SK-N-SH (cell line): ENCODE measurements at regions not wholly inside any gene's neighbourhood (a gene's known extent, or its start where the extent isn't known, plus 50 kb on each side); places are given as distances from the start of the nearest gene placed in this dataset.

Experiments used
- CTCF ChIA-PET: fragments of 300-600, 350-600 bp; formaldehyde crosslinking; extraction: SDS; loops from one replicate; lab custom pipeline; 2021; lab: Yijun Ruan, JAX
- POLR2A ChIA-PET: fragments of 350-600 bp; sonication (Branson Sonifier 250); formaldehyde crosslinking; extraction: SDS; loops from one replicate; lab custom pipeline; 2020; ENCODE audit warnings: antibody characterized with exemption, inconsistent platforms; lab: Yijun Ruan, JAX
- DNase-seq: peaks from one replicate; pipeline ENCODE4 v3.0.0; 2012
- H2AFZ ChIP-seq: fragments of 200-600 bp; sonication (generic); 2 replicates; pipeline ENCODE4 v1.8.1; 2016; ENCODE audit warnings: antibody characterized with exemption, mild to moderate bottlenecking, low read depth
- H3F3A ChIP-seq: fragments of 200-600 bp; sonication (generic); replicated peaks from 2 replicates; pipeline ENCODE3; 2016; ENCODE audit warnings: antibody characterized with exemption, mild to moderate bottlenecking; ENCODE audit not compliant: insufficient read depth
- H3K27ac ChIP-seq, 2 experiments: fragments of 200-500 bp in 1 of 2; fragments of 200-600 bp in 1 of 2; sonication (Bioruptor generic) in 1 of 2; sonication (generic), shearing (Covaris generic) in 1 of 2; 2 replicates each; pipeline versions ENCODE4 v1.5.1 to v1.6.1; 2014 to 2016; ENCODE audit warnings: low read depth in 2 of 2, inconsistent platforms in 1 of 2, low read length in 1 of 2, mild to moderate bottlenecking in 1 of 2, mixed read lengths in 1 of 2
- H3K27me3 ChIP-seq: fragments of 200-600 bp; sonication (generic), shearing (Covaris generic); 2 replicates; pipeline ENCODE4 v1.6.1; 2016; ENCODE audit warnings: mixed run types; ENCODE audit not compliant: insufficient read depth
- H3K36me3 ChIP-seq, 2 experiments: fragments of 200-500 bp in 1 of 2; fragments of 200-600 bp in 1 of 2; sonication (Bioruptor generic) in 1 of 2; sonication (generic) in 1 of 2; replicated peaks in 1 of 2; 2 replicates each; pipeline versions ENCODE3 to v1.5.1; 2014 to 2016; ENCODE audit warnings: low read length in 1 of 2, mild to moderate bottlenecking in 1 of 2; ENCODE audit not compliant: insufficient read depth in 2 of 2, control insufficient read depth in 1 of 2
- H3K4me1 ChIP-seq, 2 experiments: fragments of 200-500 bp in 1 of 2; fragments of 200-600 bp in 1 of 2; sonication (Bioruptor generic) in 1 of 2; sonication (generic), shearing (Covaris generic) in 1 of 2; 2 replicates each; pipeline versions ENCODE4 v1.5.1 to v1.6.1; 2014 to 2016; ENCODE audit warnings: low read depth in 1 of 2, low read length in 1 of 2, mixed run types in 1 of 2; ENCODE audit not compliant: insufficient read depth in 2 of 2, control insufficient read depth in 1 of 2
- H3K4me2 ChIP-seq: fragments of 200-600 bp; sonication (generic), shearing (Covaris generic); 2 replicates; pipeline ENCODE4 v1.6.1; 2017; ENCODE audit warnings: mixed run types
- H3K4me3 ChIP-seq, 2 experiments: fragments of 200-500 bp in 1 of 2; fragments of 200-600 bp in 1 of 2; sonication (Bioruptor generic) in 1 of 2; sonication (generic), shearing (Covaris generic) in 1 of 2; 2 replicates each; pipeline versions ENCODE4 v1.5.1 to v1.8.1; 2014 to 2016; ENCODE audit warnings: low read depth in 2 of 2, inconsistent platforms in 1 of 2, low read length in 1 of 2, mild to moderate bottlenecking in 1 of 2, mixed read lengths in 1 of 2, moderate library complexity in 1 of 2
- H3K79me2 ChIP-seq: fragments of 200-600 bp; sonication (generic); 2 replicates; pipeline ENCODE4 v1.8.1; 2017; ENCODE audit warnings: mild to moderate bottlenecking; ENCODE audit not compliant: insufficient read depth
- H3K9ac ChIP-seq: fragments of 200-600 bp; sonication (generic); 2 replicates; pipeline ENCODE4 v1.6.1; 2017; ENCODE audit warnings: mixed run types
- H3K9me2 ChIP-seq: fragments of 200-600 bp; sonication (generic); 2 replicates; pipeline ENCODE4 v1.6.1; 2017; ENCODE audit warnings: mixed run types
- H3K9me3 ChIP-seq: fragments of 200-600 bp; sonication (generic); 2 replicates; pipeline ENCODE4 v1.6.1; 2017; ENCODE audit warnings: mixed run types, mild to moderate bottlenecking, moderate library complexity
- H4K20me1 ChIP-seq: fragments of 200-600 bp; sonication (generic); 2 replicates; pipeline ENCODE4 v1.6.1; 2017; ENCODE audit warnings: mild to moderate bottlenecking, mixed run types; ENCODE audit not compliant: insufficient read depth
- ELF1 ChIP-seq: IDR thresholded peaks from 2 replicates; pipeline ENCODE4 v1.4.0; 2012
- EP300 ChIP-seq, 2 experiments: IDR thresholded peaks; 2 replicates each; pipeline versions ENCODE4 v1.4.0 to v1.6.1; 2012; ENCODE audit warnings: borderline replicate concordance in 1 of 2, low read depth in 1 of 2, low read length in 1 of 2
- FOXJ3 ChIP-seq: sonication (generic); formaldehyde crosslinking; IDR thresholded peaks from 2 replicates; pipeline ENCODE4 v1.5.1; 2020; ENCODE audit warnings: mild to moderate bottlenecking, missing genetic modification reagents
- FOXM1 ChIP-seq: IDR thresholded peaks from 2 replicates; pipeline ENCODE4 v1.4.0; 2012; ENCODE audit warnings: low read depth, mild to moderate bottlenecking
- GABPA ChIP-seq: IDR thresholded peaks from 2 replicates; pipeline ENCODE4 v1.4.0; 2012; ENCODE audit warnings: low read depth, mild to moderate bottlenecking
- GATA2 ChIP-seq: sonication (generic); formaldehyde crosslinking; IDR thresholded peaks from 2 replicates; pipeline ENCODE4 v1.5.0; 2020; ENCODE audit warnings: mild to moderate bottlenecking, missing genetic modification reagents
- NFIC ChIP-seq: IDR thresholded peaks from 2 replicates; pipeline ENCODE4 v1.4.0; 2012; ENCODE audit warnings: borderline replicate concordance
- PBX3 ChIP-seq: IDR thresholded peaks from 2 replicates; pipeline ENCODE4; 2012
- POLR2AphosphoS5 ChIP-seq: IDR thresholded peaks from 2 replicates; pipeline ENCODE4 v1.6.1; 2012; ENCODE audit warnings: low read depth, low read length
- RCOR1 ChIP-seq: fragments of 150-350 bp; IDR thresholded peaks from 2 replicates; pipeline ENCODE4 v1.6.1; 2017; ENCODE audit warnings: antibody characterized with exemption, low read length
- REST ChIP-seq: IDR thresholded peaks from 2 replicates; pipeline ENCODE4 v1.6.1; 2012; ENCODE audit warnings: mild to moderate bottlenecking, low read depth, low read length, moderate library complexity
- RFX5 ChIP-seq: IDR thresholded peaks from 2 replicates; pipeline ENCODE4 v1.6.1; 2012; ENCODE audit warnings: mild to moderate bottlenecking, improper control_type of control experiment, low read length
- SMC3 ChIP-seq: IDR thresholded peaks from 2 replicates; pipeline ENCODE4 v1.6.1; 2012; ENCODE audit warnings: low read depth, low read length, improper control_type of control experiment
- TAF1 ChIP-seq: IDR thresholded peaks from 2 replicates; pipeline ENCODE4 v1.6.1; 2012; ENCODE audit warnings: low read depth, mild to moderate bottlenecking, low read length, moderate library complexity, borderline replicate concordance
- TCF12 ChIP-seq: IDR thresholded peaks from 2 replicates; pipeline ENCODE4 v1.4.0; 2012
- TEAD4 ChIP-seq: IDR thresholded peaks from 2 replicates; pipeline ENCODE4 v1.4.0; 2012; ENCODE audit warnings: mild to moderate bottlenecking, borderline replicate concordance; ENCODE audit not compliant: insufficient read depth
- USF1 ChIP-seq: IDR thresholded peaks from 2 replicates; pipeline ENCODE4 v1.4.0; 2012; ENCODE audit warnings: low read depth, borderline replicate concordance
- USF2 ChIP-seq: fragments of 150-350 bp; IDR thresholded peaks from 2 replicates; pipeline ENCODE4 v1.6.1; 2017; ENCODE audit warnings: antibody characterized with exemption, low read length, low read depth, borderline replicate concordance
- ZBTB33 ChIP-seq: IDR thresholded peaks from 2 replicates; pipeline ENCODE4 v1.4.0; 2012; ENCODE audit warnings: low read depth, borderline replicate concordance
- WGBS: methylation state at CpG from one replicate; pipeline ENCODE4 v1.1.6; 2017; ENCODE audit warnings: low lambda C conversion rate; 5-methylcytosine and 5-hydroxymethylcytosine counted together
- TF ChIP-seq, protein P1 (sequence below): IDR thresholded peaks from 2 replicates; pipeline ENCODE4 v1.4.0; 2012; ENCODE audit warnings: low read depth

DNA sequence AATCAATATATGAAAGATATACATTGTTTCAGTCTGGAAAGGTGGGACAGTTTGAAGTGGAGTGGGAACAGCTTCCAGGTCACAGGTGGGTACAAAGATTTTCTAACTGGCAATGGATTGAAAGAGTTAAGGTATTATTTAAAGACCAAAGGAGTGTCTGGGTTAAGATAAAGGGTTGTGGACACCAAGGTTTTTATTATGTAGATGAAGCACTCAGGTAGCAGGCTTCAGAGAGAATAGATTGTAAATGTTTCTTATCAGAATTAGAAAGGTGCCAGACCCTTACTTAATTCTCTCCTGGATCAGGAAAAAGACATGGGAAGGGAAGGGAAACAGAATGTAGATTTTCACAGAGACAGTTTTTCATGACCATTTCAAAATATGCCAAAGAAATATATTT, 1174.8 kb downstream of the MAT2B start:
- Histone ChIP-seq H4K20me1 (no peaks in the 10 kb centered on the region), H3K4me2 (no peak overlapping the region), H3K36me3 (no peaks in the 10 kb centered on the region), H3K27me3 (no peaks in the 10 kb centered on the region), H3K27ac (no peak overlapping the region), H3K79me2 (no peaks in the 10 kb centered on the region), H3K9me3 (no peaks in the 10 kb centered on the region), H3F3A (no peaks in the 10 kb centered on the region), H3K9ac (no peak overlapping the region), H3K4me1 (no peaks in the 10 kb centered on the region), H2AFZ (no peak overlapping the region), H3K4me3 (no peak overlapping the region), H3K9me2 (no peaks in the 10 kb centered on the region)
- ChIA-PET CTCF (no interaction called here), POLR2A (no interaction called here)
- TF ChIP-seq TAF1, result no peak
- no peak for TF ChIP-seq FOXJ3 (CRISPR knock-in tag)
- no peak for TF ChIP-seq POLR2AphosphoS5
- no peak for TF ChIP-seq FOXM1
- no peak for TF ChIP-seq TCF12
- DNase-seq, result no peak

GRCh38 chr5:164680812-164681520, 1175.5 kb downstream of the MAT2B start:
- Histone ChIP-seq H3K4me3 (no peak overlapping the region), H3K4me1 (no peaks in the 10 kb centered on the region), H3K27ac (no peak overlapping the region), H3K27me3 (no peaks in the 10 kb centered on the region), H3K9me2 (no peaks in the 10 kb centered on the region), H3F3A (no peaks in the 10 kb centered on the region), H3K36me3 (no peaks in the 10 kb centered on the region), H3K9ac (no peak overlapping the region), H3K9me3 (no peaks in the 10 kb centered on the region), H4K20me1 (no peaks in the 10 kb centered on the region), H2AFZ (no peak overlapping the region), H3K79me2 (no peaks in the 10 kb centered on the region), H3K4me2 (no peak overlapping the region)
- DNase-seq, result no peak
- WGBS, result 25% methylated on average over 5 of the region's 5 CpGs
- CTCF ChIA-PET, result interaction anchor here (0.7 kb wide), 1 partner anchor 128 kb away, joined by 3 read pairs; no protein-coding TSS in a partner anchor
- POLR2A ChIA-PET, result no interaction called here
- TF ChIP-seq RCOR1 (no peak), REST (no peak), TEAD4 (no peak), POLR2AphosphoS5 (no peak), ZBTB33 (no peak), GABPA (no peak), NFIC (no peak), RFX5 (no peak), USF1 (no peak), EP300 (IDR thresholded peaks at IDR 0.05; ENCODE audit: borderline replicate concordance in 1 of 2, low read depth in 1 of 2, low read length in 1 of 2) (no peak), GATA2 (CRISPR knock-in tag) (no peak), SMC3 (no peak), USF2 (no peak), ELF1 (no peak), PBX3 (no peak)
- TF ChIP-seq, protein P1, sequence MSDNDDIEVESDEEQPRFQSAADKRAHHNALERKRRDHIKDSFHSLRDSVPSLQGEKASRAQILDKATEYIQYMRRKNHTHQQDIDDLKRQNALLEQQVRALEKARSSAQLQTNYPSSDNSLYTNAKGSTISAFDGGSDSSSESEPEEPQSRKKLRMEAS, result no peak
